Activated CD4-positive, CD25-positive, alpha-beta regulatory T cell (primary cell): ENCODE measurements at regions not wholly inside any gene's neighbourhood (a gene's known extent, or its start where the extent isn't known, plus 50 kb on each side); places are given as distances from the start of the nearest gene placed in this dataset.

Experiments
- DNase-seq, 4 experiments: peaks; one replicate each; lab custom pipeline; 2025; lab: John Stamatoyannopoulos, UW

DNA sequence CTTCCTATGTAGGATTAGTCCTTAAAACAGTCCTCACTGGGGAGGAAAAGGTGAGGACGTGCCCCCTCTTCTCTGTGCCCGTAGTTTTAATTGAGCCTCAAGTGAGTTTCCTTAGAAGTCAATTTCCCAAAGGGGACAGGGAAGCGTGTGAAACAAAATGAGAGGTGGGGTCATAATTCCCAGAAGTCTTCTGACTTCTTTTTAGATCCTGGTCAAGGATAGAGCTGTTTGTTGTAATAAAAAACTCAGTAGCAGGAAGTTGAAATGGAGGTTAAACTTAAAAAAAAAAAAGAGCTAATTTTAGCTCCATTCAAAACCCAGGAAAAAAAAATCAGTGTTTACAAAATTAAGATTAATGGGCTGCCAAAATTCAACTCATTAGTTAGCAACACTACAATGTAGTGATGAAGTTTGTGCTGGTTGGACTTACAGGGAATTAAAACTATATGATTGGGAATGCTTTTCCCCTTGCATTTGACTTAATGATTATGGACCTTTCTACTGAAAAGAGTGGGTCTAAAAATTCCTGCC is 158.3 kb upstream of the MEF2C start:
- no peak for DNase-seq

GRCh38 chr5:89036704-89037489 is 153.9 kb upstream of the MEF2C start:
- DNase-seq, result no peak

- no peak for DNase-seq
Measured at GRCh38 chr5:89036166-89036565, 153.2 kb upstream of the MEF2C start.

DNA sequence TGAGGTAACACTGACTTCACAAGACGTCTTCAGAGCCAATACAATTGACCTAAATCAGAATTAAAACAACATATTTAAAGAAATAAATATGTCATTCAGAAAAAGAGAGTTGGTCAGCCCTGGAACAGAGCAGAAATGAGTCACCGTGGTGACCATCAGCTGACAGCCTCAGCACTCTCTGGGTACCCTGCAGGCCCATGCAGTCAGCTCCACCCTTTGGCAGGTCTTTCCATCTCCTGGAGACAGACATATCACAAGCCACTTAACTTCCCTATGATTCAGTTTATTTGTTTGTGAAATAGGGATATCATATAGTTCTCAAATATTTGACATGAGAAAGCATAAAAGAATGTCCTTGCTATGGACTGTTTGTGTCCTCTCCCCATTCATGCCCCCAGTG is 151.6 kb upstream of the MEF2C start:
- no peak for DNase-seq

GRCh38 chr5:89030798-89031197 is 147.8 kb upstream of the MEF2C start:
- no peak for DNase-seq

GRCh38 chr5:89028595-89029285 is 145.8 kb upstream of the MEF2C start:
- DNase-seq, result no peak

- DNase-seq, result no peak
Measured at GRCh38 chr5:89024045-89024444, 141.1 kb upstream of the MEF2C start.

DNA sequence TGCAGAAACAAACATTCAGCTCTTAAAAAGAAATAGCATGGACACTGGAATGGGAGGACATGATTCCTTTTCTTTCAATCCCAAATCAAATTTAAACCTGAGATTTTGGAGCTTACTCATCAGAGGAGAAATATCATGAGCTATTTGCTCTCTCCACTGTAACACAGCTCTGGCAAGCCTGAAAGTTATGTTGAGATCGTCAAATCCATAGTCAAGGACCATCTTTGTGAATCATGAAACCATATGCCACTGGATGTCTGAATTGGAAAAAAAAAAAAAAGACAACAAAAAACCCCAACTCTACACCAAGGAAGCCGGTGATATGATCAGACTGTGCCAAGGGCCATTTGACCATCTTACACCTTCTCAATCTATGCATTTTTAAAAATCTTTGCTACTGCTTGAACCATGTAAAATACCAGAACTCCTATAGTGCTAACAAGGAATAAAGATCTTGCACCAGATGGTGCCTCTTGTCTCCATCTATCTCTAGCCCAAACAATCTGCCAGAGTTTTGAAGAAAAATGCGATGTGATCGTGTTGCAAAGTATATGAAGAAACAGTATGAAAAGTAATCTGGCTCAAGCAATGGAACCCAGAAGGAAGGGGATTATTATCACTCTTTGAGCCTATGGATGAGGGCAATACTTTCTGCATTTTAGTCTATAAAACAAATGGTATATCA is 138.1 kb upstream of the MEF2C start:
- no peak for DNase-seq

DNA sequence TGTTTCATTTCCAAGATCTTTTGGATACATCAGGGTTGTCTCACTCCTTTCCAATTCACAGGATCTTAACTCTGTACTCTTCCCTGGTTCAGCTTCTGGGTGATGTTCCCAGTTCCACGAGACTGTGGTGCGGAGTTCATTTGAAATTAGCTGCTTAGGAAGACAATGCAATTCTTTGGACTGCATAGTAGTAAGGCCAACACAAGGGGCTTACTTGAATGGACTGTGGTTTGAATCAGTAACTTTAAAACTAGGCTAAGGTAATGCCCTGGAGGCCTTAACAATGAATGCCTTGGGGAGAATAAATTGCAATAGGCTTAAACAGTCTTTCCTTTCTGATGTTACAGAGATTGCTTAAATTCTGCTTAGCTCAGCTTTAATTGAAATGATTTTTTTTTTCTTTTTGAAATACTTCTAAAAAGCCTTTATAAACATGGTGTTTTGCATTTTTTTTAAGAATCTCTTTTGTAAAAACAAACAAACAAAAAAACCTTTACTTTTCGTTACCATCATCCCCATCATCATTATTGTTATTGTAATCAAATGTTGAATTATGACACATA is 133.8 kb upstream of the MEF2C start:
- DNase-seq, result no peak

GRCh38 chr5:89015409-89015808 is 132.4 kb upstream of the MEF2C start:
- no peak for DNase-seq

DNA sequence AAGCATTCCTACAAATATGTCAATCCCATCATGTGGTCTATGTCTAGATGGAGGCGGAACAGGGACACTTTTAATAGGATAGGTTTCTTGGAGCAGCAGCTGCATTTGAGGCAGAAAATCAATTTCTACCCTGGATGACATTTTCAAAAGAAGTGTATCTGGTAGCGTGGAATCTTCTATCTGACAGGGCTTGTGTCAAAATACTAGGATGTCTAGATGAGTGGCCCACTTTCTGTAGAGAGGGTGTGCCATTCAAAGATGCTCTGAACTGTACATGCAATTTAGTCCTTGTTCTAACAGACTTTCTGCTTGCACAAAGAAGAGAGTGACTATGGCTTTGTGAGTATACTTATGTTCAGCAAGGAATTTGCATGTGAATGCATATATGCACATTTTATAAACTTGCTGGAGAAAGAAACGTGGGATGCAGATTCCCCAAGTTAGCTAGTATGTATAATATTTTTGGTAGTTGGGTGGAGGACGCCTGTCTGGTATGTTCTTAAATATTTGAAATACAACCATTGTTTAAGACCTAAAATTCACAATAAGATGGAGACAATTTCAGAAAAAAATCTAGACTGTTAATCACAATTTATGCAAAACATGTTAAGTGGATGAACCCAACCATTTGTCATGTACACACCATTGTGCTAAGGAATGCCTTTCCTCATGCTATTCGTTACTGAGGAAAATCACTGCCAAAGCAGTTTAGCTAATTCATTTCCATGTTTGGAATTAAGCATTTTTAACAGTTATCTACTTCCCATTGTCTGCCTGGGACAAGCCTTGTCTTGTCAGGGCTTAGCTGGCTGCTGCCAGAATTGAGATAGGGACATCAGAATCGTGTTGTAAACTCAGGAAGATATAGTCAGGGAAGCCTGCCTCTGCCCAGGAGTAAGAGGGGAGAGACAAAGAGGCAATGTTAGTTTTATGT is 129.1 kb upstream of the MEF2C start:
- DNase-seq, result no peak

GRCh38 chr5:89010512-89010911 is 127.5 kb upstream of the MEF2C start:
- DNase-seq, result no peak

- no peak for DNase-seq
Measured at GRCh38 chr5:89008291-89008690, 125.3 kb upstream of the MEF2C start.

DNA sequence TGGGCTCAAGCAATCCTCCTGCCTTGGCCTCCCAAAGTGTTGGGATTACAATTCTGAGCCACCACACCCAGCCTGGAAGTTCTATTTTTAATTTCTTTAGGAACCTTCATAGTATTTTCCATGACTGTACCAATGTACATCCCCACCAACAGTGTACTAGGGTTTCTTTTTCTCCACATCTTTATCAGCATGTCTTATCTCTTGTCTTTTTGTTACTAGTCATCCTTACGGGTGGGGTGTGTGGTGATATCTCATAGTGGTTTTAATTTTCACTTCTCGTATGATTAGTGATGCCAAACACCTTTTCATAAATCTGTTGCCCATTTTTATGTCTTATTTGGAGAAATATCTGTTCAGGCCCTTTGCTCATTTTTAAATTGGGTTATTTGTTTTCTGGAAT is 123.0 kb upstream of the MEF2C start:
- DNase-seq, result no peak

DNA sequence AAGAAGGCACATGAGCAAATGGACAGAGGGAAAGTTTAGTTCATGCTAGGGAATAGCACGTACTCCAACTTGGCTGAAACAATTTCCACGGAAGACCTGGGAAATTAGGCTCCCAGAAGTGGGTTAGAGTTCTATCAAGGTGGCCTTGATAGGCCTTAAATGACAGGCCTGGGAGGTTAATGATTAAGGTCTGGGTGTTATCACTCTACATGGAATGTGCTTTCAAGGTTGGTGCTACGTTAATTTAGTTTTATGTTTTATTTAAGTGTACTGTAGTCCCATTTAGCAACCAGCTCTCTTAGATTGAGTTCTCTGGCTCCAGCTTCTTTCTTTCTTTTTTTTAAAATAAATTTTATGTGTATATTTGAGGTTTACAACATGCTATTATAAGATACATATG is 121.4 kb upstream of the MEF2C start:
- no peak for DNase-seq

GRCh38 chr5:89003563-89004036 is 120.6 kb upstream of the MEF2C start:
- DNase-seq, result peak in 1 of 4 experiments; percentile 0

DNA sequence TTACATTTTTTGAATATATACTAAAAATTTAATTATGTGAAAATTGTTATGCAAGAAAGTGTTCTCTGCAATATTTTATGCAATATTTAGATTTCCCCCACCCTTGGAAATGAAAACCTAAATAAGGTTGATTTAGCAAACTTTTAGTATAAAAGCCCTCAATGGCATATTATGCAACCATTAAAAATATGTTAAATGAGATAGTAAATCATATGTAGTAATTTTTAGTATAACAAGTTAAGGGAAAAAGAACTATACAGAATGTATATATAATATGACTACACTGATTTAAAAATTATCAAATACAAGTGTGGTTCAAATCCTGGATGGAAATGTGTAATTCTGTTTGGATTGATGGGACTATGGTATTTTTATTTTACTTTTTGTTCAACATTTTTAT is 116.9 kb upstream of the MEF2C start:
- no peak for DNase-seq

DNA sequence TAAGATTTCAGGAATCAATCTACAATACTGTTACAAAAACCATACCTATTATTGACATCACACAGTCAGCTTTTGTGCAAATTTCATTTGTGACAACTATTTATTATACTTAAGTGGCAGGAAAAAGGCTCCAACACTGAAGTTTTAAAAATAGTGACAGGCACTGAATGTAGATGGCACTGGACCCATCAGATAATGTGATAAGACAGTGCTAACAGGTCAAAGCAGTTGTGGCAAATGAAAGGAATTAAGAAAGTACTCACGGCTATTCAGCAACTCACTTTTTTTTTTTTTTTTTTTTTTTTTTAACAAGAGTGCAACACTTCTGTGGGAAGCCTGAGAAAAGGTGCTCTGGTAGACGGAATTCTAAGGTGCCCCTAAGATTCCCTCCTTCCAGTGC is 115.0 kb upstream of the MEF2C start:
- DNase-seq, result no peak

DNA sequence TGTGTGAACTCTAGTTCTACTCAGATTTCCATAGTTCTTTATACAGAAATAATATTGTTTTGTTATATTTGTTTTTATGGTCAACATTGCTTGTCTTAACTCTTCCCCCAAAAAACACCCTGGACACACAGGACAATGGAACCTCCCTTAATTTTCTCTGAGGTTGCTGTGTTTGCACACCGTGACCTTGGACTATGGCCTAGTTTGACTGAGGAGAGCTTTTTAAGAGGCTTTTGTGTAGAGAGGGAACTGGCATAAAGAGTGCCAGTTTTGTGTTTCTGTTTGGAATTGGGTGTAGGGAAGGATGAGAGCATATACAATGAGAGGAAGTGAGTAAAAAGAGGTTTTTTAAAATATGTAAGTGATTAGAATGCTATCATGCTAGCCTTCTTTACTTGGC is 101.1 kb upstream of the MEF2C start:
- DNase-seq, result no peak

- no peak for DNase-seq
Measured at GRCh38 chr5:88979726-88980125, 96.7 kb upstream of the MEF2C start.

GRCh38 chr5:88979244-88979643 is 96.3 kb upstream of the MEF2C start:
- DNase-seq, result no peak
